ENCODE measurements at regions not wholly inside any gene's neighbourhood (a gene's known extent, or its start where the extent isn't known, plus 50 kb on each side); places are given as distances from the start of the nearest gene placed in this dataset.

GRCh38 chr3:6223572-6223971 lies 637.3 kb upstream of the GRM7 start:
- H3K36me3 ChIP-seq (ENCODE audit: insufficient read depth, low read length) = no peaks in the 10 kb centered on the region
- DNase-seq = no peak
- H3K79me2 ChIP-seq (ENCODE audit: insufficient read depth, low read length) = no peaks in the 10 kb centered on the region
- H3K4me2 ChIP-seq (ENCODE audit: insufficient read depth, low read length) = no peak overlapping the region
- H3K9me3 ChIP-seq (ENCODE audit: insufficient read depth, low read length, severe bottlenecking) = no peaks in the 10 kb centered on the region
- no peak overlapping the region for H3K27ac ChIP-seq (ENCODE audit: low read length)
- no peak overlapping the region for H3K9ac ChIP-seq (ENCODE audit: low read depth, low read length)
- TF ChIP-seq EZH2 (IDR thresholded peaks at IDR 0.05; ENCODE audit: borderline replicate concordance, low read depth, low read length, severe bottlenecking) (no peak), CTCF (IDR thresholded peaks at IDR 0.05; ENCODE audit: borderline replicate concordance, extremely low read depth, low read length, poor library complexity, severe bottlenecking) (no peak)
- no peak overlapping the region for H2AFZ ChIP-seq (ENCODE audit: low read depth, low read length)
- H3K27me3 ChIP-seq (ENCODE audit: insufficient read depth, low read length, poor library complexity) = no peaks in the 10 kb centered on the region
- H3K4me1 ChIP-seq (ENCODE audit: insufficient read depth, low read length) = no peaks in the 10 kb centered on the region
- H4K20me1 ChIP-seq (ENCODE audit: insufficient read depth, low read length) = no peaks in the 10 kb centered on the region
- no peak overlapping the region for H3K4me3 ChIP-seq (ENCODE audit: low read depth in 1 of 2, low read length in 2 of 2)
- no peak for ATAC-seq (ENCODE audit: insufficient read depth, low read depth)

- ATAC-seq (ENCODE audit: insufficient read depth, low read depth) = no peak
- Histone ChIP-seq H3K36me3 (ENCODE audit: insufficient read depth, low read length) (no peaks in the 10 kb centered on the region), H3K79me2 (ENCODE audit: insufficient read depth, low read length) (no peaks in the 10 kb centered on the region), H3K27me3 (ENCODE audit: insufficient read depth, low read length, poor library complexity) (no peaks in the 10 kb centered on the region), H3K4me3 (ENCODE audit: low read depth in 1 of 2, low read length in 2 of 2) (no peak overlapping the region), H3K4me2 (ENCODE audit: insufficient read depth, low read length) (no peak overlapping the region), H4K20me1 (ENCODE audit: insufficient read depth, low read length) (no peaks in the 10 kb centered on the region), H3K27ac (ENCODE audit: low read length) (no peak overlapping the region), H2AFZ (ENCODE audit: low read depth, low read length) (no peak overlapping the region), H3K4me1 (ENCODE audit: insufficient read depth, low read length) (no peaks in the 10 kb centered on the region), H3K9me3 (ENCODE audit: insufficient read depth, low read length, severe bottlenecking) (no peaks in the 10 kb centered on the region), H3K9ac (ENCODE audit: low read depth, low read length) (no peak overlapping the region)
- no peak for DNase-seq
- no peak for TF ChIP-seq CTCF (IDR thresholded peaks at IDR 0.05; ENCODE audit: borderline replicate concordance, extremely low read depth, low read length, poor library complexity, severe bottlenecking)
These were observed 631.8 kb upstream of the GRM7 start for GRCh38 chr3:6228958-6229683.

GRCh38 chr3:6229778-6230410 lies 631.0 kb upstream of the GRM7 start:
- no peaks in the 10 kb centered on the region for H3K36me3 ChIP-seq (ENCODE audit: insufficient read depth, low read length)
- H3K9me3 ChIP-seq (ENCODE audit: insufficient read depth, low read length, severe bottlenecking) = no peaks in the 10 kb centered on the region
- no peak overlapping the region for H3K4me2 ChIP-seq (ENCODE audit: insufficient read depth, low read length)
- H3K27ac ChIP-seq (ENCODE audit: low read length) = no peak overlapping the region
- no peaks in the 10 kb centered on the region for H3K4me1 ChIP-seq (ENCODE audit: insufficient read depth, low read length)
- no peak overlapping the region for H3K4me3 ChIP-seq (ENCODE audit: low read depth in 1 of 2, low read length in 2 of 2)
- H3K27me3 ChIP-seq (ENCODE audit: insufficient read depth, low read length, poor library complexity) = no peaks in the 10 kb centered on the region
- H4K20me1 ChIP-seq (ENCODE audit: insufficient read depth, low read length) = no peaks in the 10 kb centered on the region
- no peak overlapping the region for H3K9ac ChIP-seq (ENCODE audit: low read depth, low read length)
- TF ChIP-seq CTCF (IDR thresholded peaks at IDR 0.05; ENCODE audit: borderline replicate concordance, extremely low read depth, low read length, poor library complexity, severe bottlenecking) (no peak), EZH2 (IDR thresholded peaks at IDR 0.05; ENCODE audit: borderline replicate concordance, low read depth, low read length, severe bottlenecking) (no peak)
- DNase-seq = no peak
- no peak overlapping the region for H2AFZ ChIP-seq (ENCODE audit: low read depth, low read length)
- no peak for ATAC-seq (ENCODE audit: insufficient read depth, low read depth)
- H3K79me2 ChIP-seq (ENCODE audit: insufficient read depth, low read length) = no peaks in the 10 kb centered on the region

Measured in DND-41 (cell line).